ENCODE measurements at regions not wholly inside any gene's neighbourhood (a gene's known extent, or its start where the extent isn't known, plus 50 kb on each side); places are given as distances from the start of the nearest gene placed in this dataset.

DNA sequence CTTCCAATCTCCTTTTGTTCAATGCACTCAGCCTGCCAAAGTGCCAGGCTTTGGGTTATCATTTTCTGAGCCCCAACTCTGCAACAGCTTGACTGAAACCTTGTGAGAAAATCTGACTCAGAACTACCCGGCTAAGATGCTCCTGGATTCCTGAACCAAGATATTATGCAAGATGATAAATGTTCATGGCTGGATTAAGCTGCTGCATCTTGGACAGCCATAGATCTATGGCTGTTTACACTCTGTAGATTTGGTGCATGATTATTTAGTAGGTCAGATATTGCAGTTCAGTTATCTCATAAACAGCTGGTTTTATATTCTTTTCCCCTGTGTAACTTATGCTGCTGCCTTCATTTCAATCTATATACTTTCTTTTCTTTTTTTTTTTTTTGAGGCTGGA lies 243.5 kb downstream of the GATA3 start:
- no peaks in the 10 kb centered on the region for H3K27me3 ChIP-seq (ENCODE audit: control insufficient read depth, insufficient read depth)
- intact Hi-C loops (cut with DNase I) = no loop called here
- DNase-seq (no peak), ATAC-seq (no peak)
- 67% methylated on average over 1 of the region's 1 CpG for WGBS
- no peaks in the 10 kb centered on the region for H3K9me3 ChIP-seq (ENCODE audit: control insufficient read depth, low read length)
- no peak overlapping the region for H3K4me3 ChIP-seq (ENCODE audit: low read length)
- no peaks in the 10 kb centered on the region for H3K4me1 ChIP-seq (ENCODE audit: control insufficient read depth, insufficient read depth, low read length)
- no peak overlapping the region for H3K27ac ChIP-seq (ENCODE audit: low read length)

DNA sequence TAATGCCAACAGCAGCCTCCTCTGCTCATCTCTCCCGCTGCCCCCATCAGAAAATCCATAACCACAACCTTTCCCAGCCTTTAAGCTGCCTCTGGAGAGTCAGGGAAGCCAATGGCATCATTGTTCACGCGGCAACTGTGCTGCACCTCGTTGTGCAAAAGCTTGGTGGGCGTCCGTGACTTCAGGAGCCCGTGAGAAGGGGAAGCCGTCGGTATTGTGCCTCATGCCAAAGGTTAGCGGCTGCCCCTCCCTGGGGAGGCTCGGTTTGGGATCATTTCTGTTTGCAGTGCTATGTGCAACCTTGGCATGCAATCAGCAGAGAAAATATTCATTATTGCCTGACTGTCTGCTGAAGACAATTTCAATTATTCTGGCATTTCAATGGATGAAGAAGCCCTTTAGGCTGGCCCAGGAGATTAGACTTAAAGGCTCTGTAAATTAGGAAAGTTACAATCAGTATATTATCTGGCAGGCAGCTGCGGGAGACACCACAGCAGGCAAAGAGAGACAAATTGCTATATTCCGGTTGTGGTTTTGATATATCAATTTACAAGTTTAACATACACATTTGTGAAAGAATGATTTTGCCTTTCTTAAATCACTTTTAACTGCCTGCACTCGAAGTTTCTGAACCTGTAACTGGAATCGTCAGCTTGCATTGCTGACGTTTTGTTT lies 244.5 kb downstream of the GATA3 start:
- WGBS = 46% methylated on average over 16 of the region's 16 CpGs
- intact Hi-C loops (cut with DNase I) = no loop called here
- Histone ChIP-seq H3K27me3 (ENCODE audit: control insufficient read depth, insufficient read depth) (no peaks in the 10 kb centered on the region), H3K9me3 (ENCODE audit: control insufficient read depth, low read length) (no peaks in the 10 kb centered on the region), H3K4me3 (ENCODE audit: low read length) (no peak overlapping the region), H3K27ac (ENCODE audit: low read length) (no peak overlapping the region), H3K4me1 (ENCODE audit: control insufficient read depth, insufficient read depth, low read length) (no peaks in the 10 kb centered on the region)
- no peak for DNase-seq
- ATAC-seq = no peak

DNA sequence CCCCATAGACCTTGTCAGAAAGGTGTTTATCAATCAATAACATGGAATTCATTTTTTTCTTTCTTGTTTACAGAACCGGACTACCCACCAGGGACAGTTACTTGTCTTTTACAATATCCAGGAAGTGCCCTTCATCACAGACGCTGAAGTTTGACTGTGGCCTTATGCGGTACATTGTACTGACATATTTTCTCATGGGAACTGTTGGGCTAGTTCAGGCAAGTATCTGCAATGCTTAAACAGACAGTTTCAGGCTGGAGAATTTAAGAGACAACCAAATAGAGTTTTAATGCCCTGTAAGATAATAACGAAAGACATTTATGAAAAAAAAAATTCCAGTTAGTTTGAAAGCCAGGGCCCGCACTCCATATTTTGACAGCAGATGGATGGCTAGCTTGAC lies 246.4 kb downstream of the GATA3 start:
- H3K4me1 ChIP-seq (ENCODE audit: control insufficient read depth, insufficient read depth, low read length) = no peaks in the 10 kb centered on the region
- H3K27me3 ChIP-seq (ENCODE audit: control insufficient read depth, insufficient read depth) = no peaks in the 10 kb centered on the region
- no peak overlapping the region for H3K4me3 ChIP-seq (ENCODE audit: low read length)
- no peak for DNase-seq
- no peak for ATAC-seq
- H3K9me3 ChIP-seq (ENCODE audit: control insufficient read depth, low read length) = no peaks in the 10 kb centered on the region
- H3K27ac ChIP-seq (ENCODE audit: low read length) = no peak overlapping the region
- WGBS = 65% methylated on average over 5 of the region's 5 CpGs
- intact Hi-C loops (cut with DNase I) = no loop called here

DNA sequence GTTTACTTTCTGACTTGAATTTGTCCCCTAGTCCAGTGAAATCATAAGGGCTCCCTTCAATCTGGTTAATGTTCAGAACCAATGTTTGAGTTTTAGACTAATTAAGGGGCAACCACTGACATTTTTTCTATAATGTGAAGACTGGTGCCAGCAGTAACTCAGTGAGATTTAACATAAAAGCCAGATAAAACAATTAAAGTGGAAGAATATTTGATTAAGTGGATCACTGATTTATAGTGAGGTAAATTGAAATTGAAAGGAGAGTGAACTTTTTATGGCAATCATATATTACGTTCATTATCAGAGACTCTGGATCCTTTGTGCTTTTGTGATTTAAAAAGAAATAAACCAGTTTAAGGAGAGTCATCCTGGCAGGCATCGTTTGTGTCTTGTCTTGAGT lies 246.8 kb downstream of the GATA3 start:
- DNase-seq (no peak), ATAC-seq (no peak)
- H3K4me1 ChIP-seq (ENCODE audit: control insufficient read depth, insufficient read depth, low read length) = no peaks in the 10 kb centered on the region
- no peaks in the 10 kb centered on the region for H3K9me3 ChIP-seq (ENCODE audit: control insufficient read depth, low read length)
- no peak overlapping the region for H3K27ac ChIP-seq (ENCODE audit: low read length)
- intact Hi-C loops (cut with DNase I) = no loop called here
- 88% methylated on average over 2 of the region's 2 CpGs for WGBS
- no peak overlapping the region for H3K4me3 ChIP-seq (ENCODE audit: low read length)
- no peaks in the 10 kb centered on the region for H3K27me3 ChIP-seq (ENCODE audit: control insufficient read depth, insufficient read depth)

DNA sequence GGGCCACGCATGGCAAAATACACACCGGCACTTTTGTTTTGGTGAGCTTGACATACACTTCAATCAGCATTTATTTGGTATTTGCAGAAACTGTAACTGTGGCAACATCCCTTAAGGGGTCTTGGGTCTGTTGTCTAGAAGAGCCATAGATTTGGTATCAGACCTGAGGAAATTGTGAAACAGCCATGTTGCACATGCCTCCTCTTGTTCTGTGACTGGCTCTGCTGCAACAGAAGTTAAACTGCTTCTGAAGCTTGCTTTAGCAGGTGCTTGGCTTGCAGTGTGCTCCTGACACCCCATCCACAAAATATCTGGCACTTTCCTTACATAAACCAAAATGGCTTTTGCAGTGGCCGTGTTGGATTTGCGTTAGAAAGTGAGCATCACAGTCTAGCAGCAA lies 247.3 kb downstream of the GATA3 start:
- no peak for ATAC-seq
- Histone ChIP-seq H3K27ac (ENCODE audit: low read length) (no peak overlapping the region), H3K27me3 (ENCODE audit: control insufficient read depth, insufficient read depth) (no peaks in the 10 kb centered on the region), H3K9me3 (ENCODE audit: control insufficient read depth, low read length) (no peaks in the 10 kb centered on the region), H3K4me3 (ENCODE audit: low read length) (no peak overlapping the region), H3K4me1 (ENCODE audit: control insufficient read depth, insufficient read depth, low read length) (no peaks in the 10 kb centered on the region)
- intact Hi-C loops (cut with DNase I) = no loop called here
- WGBS = 89% methylated on average over 4 of the region's 4 CpGs
- no peak for DNase-seq

DNA sequence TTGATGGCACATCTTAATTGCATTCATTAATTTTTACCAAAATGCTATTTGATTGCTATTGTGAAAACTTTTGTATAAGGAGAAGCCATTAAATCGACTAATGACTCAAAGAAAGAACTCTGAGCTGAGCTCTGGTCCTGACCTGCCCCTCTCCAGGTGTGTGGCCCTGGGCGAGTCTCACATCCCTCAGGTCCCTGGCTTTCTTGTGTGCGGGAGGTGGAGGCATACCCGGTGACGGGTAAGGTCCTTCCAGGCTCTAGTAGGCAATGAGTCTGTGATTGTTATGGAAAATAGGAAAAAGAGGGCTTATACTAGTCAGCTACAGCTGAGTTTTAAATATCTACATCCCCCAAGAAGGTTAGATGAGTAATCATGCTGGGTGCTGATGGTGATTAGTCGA lies 248.1 kb downstream of the GATA3 start:
- Histone ChIP-seq H3K9me3 (ENCODE audit: control insufficient read depth, low read length) (no peaks in the 10 kb centered on the region), H3K27ac (ENCODE audit: low read length) (no peak overlapping the region), H3K4me3 (ENCODE audit: low read length) (no peak overlapping the region), H3K4me1 (ENCODE audit: control insufficient read depth, insufficient read depth, low read length) (no peaks in the 10 kb centered on the region), H3K27me3 (ENCODE audit: control insufficient read depth, insufficient read depth) (no peaks in the 10 kb centered on the region)
- WGBS = 82% methylated on average over 6 of the region's 6 CpGs
- DNase-seq = no peak
- intact Hi-C loops (cut with DNase I) = no loop called here
- ATAC-seq = no peak

DNA sequence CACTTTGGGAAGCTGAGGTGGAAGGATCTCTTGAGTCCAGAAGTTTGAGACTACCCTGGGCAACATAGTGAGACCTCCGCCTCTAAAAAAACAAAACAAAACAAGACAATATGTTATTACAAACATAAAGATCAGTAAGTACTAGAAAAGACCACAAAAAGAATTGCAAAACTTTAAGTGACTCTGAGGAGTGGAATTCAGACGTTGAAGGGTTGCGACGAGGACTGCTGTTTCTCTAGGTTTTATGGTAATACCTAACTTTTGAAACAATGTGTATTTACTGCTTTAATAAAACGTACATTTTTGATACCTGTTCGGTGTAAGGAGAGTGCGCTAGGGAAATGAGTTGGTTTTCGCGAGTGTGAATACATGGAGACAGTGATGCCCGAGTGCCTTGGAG lies 250.4 kb downstream of the GATA3 start:
- 94% methylated on average over 10 of the region's 10 CpGs for WGBS
- no peak overlapping the region for H3K4me3 ChIP-seq (ENCODE audit: low read length)
- H3K4me1 ChIP-seq (ENCODE audit: control insufficient read depth, insufficient read depth, low read length) = no peaks in the 10 kb centered on the region
- H3K27me3 ChIP-seq (ENCODE audit: control insufficient read depth, insufficient read depth) = no peaks in the 10 kb centered on the region
- no peaks in the 10 kb centered on the region for H3K9me3 ChIP-seq (ENCODE audit: control insufficient read depth, low read length)
- no peak overlapping the region for H3K27ac ChIP-seq (ENCODE audit: low read length)
- DNase-seq (no peak), ATAC-seq (no peak)
- intact Hi-C loops (cut with DNase I) = no loop called here

DNA sequence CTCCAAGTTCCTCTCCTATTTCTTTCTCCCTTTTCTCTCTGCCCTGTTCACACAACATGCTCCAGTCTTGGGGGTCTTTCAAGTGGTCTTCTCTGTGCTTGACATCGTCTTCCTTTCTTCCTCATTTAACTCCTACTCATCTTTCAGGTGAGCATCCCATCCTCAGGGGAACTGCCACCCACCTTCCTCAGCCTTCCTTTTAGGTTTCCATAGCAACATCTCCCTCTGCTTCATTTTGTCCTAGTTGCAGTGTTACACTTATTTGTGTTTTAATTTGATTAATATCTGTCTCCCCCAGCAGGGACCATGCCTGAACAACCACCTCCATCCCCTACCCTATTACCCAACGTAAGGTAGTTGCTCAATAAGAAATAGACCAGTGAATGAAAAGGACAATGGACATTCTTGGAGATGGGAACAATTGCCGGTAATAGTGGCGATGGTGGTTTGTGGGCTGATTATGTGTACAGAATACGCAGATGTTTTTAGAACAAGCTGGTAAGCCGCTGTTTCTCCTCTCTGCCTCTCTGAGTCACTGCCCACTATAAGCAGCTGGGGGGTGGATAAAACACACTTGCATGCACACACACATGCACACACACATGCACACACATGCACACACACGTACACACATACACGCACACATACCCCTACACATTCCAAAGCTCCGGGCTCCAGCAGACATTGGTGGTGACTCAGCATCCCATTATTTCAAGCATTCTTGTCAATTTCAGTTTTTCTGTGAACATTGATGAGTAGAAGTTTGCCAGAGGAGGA lies 251.6 kb downstream of the GATA3 start:
- no peaks in the 10 kb centered on the region for H3K9me3 ChIP-seq (ENCODE audit: control insufficient read depth, low read length)
- no peaks in the 10 kb centered on the region for H3K4me1 ChIP-seq (ENCODE audit: control insufficient read depth, insufficient read depth, low read length)
- no peak overlapping the region for H3K4me3 ChIP-seq (ENCODE audit: low read length)
- intact Hi-C loops (cut with DNase I) = no loop called here
- 86% methylated on average over 9 of the region's 9 CpGs for WGBS
- H3K27me3 ChIP-seq (ENCODE audit: control insufficient read depth, insufficient read depth) = no peaks in the 10 kb centered on the region
- ATAC-seq = no peak
- no peak overlapping the region for H3K27ac ChIP-seq (ENCODE audit: low read length)
- DNase-seq = no peak

DNA sequence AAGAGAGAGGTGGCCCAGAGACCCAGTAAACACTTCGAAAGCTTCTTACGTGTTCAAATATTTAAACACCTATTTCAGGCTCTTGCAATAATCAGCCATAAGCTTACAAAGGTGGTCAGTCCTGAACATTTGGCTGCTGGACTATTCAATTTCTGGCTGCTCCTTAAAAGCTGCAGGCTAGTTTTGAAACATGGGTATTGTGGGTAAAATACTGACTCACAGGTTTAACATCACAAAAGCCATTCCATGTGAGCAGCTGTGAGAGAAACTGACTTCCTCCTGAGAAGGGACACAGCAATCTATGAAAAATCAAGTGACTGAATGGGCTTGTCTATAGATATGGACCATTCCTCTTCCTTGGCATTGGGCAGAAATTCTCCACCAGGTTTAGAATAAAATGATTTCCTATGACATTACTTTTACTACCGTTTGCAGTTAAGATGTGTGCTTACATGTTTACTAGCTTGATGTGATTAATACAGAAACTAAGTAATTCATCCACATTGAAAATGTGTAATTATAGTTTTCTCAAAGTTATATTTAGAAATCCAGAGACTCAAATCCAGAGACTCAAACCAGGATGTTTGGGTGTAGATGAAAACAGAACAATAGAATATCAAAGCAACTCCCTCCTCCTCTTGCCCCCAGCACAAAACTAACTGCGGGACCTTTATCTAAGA lies 252.3 kb downstream of the GATA3 start:
- Histone ChIP-seq H3K9me3 (ENCODE audit: control insufficient read depth, low read length) (no peaks in the 10 kb centered on the region), H3K27ac (ENCODE audit: low read length) (no peak overlapping the region), H3K4me1 (ENCODE audit: control insufficient read depth, insufficient read depth, low read length) (no peaks in the 10 kb centered on the region), H3K27me3 (ENCODE audit: control insufficient read depth, insufficient read depth) (no peaks in the 10 kb centered on the region), H3K4me3 (ENCODE audit: low read length) (no peak overlapping the region)
- no peak for ATAC-seq
- no peak for DNase-seq
- intact Hi-C loops (cut with DNase I) = no loop called here
- 71% methylated on average over 4 of the region's 4 CpGs for WGBS

DNA sequence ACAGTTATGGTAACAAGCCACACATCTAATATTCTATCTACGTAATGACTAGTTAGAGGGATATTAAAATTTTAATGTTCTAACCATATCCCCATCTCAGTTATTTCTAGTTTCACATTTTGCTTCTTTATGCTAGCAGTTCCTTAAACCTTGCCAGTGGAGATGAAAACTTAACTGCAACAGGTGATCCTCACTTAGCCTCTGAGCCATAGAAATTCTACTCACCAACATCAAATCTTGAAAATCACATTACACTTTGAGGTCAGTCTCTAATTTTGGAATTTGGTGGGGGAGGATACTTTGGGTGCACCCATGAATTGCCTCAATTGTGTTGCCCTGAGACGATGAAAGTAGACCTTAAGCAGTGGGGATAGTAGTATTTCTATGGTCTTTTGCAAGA lies 256.4 kb downstream of the GATA3 start:
- no peak for DNase-seq
- H3K27me3 ChIP-seq (ENCODE audit: control insufficient read depth, insufficient read depth) = no peaks in the 10 kb centered on the region
- no peak for ATAC-seq
- intact Hi-C loops (cut with DNase I) = no loop called here
- no peak overlapping the region for H3K4me3 ChIP-seq (ENCODE audit: low read length)
- 61% methylated on average over 2 of the region's 2 CpGs for WGBS
- H3K4me1 ChIP-seq (ENCODE audit: control insufficient read depth, insufficient read depth, low read length) = no peaks in the 10 kb centered on the region
- no peak overlapping the region for H3K27ac ChIP-seq (ENCODE audit: low read length)
- no peaks in the 10 kb centered on the region for H3K9me3 ChIP-seq (ENCODE audit: control insufficient read depth, low read length)

DNA sequence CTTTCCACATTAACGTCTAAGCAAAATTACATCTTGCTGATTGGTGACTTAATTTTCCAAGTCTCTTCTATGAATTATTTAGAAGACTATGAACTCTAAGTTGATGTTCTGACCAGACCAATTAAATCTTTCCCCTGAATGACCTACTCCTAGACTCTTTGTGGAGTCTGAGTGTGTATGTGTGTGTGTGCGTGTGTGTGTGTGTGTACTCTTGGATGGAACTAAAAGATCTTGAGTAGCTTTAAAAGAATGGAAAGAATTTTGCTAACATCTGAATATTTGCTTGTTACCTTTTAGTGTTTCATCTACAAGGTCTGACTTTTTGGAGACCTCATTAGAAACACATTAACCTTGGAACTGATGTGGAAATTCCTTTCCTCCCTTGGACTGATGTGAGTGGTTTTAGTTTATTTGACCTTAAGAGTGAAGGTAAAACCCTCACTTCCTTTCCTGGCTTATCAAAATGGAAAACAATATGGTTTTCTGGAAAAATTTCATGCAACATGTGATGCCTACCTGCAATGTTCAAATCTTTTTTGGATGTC lies 257.1 kb downstream of the GATA3 start:
- H3K27ac ChIP-seq (ENCODE audit: low read length) = no peak overlapping the region
- H3K4me3 ChIP-seq (ENCODE audit: low read length) = no peak overlapping the region
- no peaks in the 10 kb centered on the region for H3K9me3 ChIP-seq (ENCODE audit: control insufficient read depth, low read length)
- DNase-seq = no peak
- H3K27me3 ChIP-seq (ENCODE audit: control insufficient read depth, insufficient read depth) = no peaks in the 10 kb centered on the region
- no peaks in the 10 kb centered on the region for H3K4me1 ChIP-seq (ENCODE audit: control insufficient read depth, insufficient read depth, low read length)
- no peak for ATAC-seq
- WGBS = 86% methylated on average over 2 of the region's 2 CpGs
- intact Hi-C loops (cut with DNase I) = no loop called here

Data from right cardiac atrium (tissue), 5 donors.